ENCODE measurements at regions not wholly inside any gene's neighbourhood (a gene's known extent, or its start where the extent isn't known, plus 50 kb on each side); places are given as distances from the start of the nearest gene placed in this dataset.

- peaks cover under 1% of the 10 kb centered on the region for H3K4me1 Mint-ChIP-seq
- H3K27ac Mint-ChIP-seq, result no peak overlapping the region
- H3K36me3 Mint-ChIP-seq (ENCODE audit: low read depth), result no peaks in the 10 kb centered on the region
- TF ChIP-seq CTCF (IDR thresholded peaks at IDR 0.05; ENCODE audit: unreplicated experiment in 3 of 3), result no peak
- no peaks in the 10 kb centered on the region for H3K9me3 Mint-ChIP-seq
- no peak overlapping the region for H3K4me3 Mint-ChIP-seq
- peaks cover 8% of the 10 kb centered on the region for H3K27me3 Mint-ChIP-seq (ENCODE audit: low read depth)
Observed at GRCh38 chr15:35771746-35772442, 225.9 kb upstream of the DPH6 start.

GRCh38 chr15:35774653-35775052 lies 228.7 kb upstream of the DPH6 start:
- TF ChIP-seq CTCF (IDR thresholded peaks at IDR 0.05; ENCODE audit: unreplicated experiment in 3 of 3), result no peak
- Mint-ChIP-seq H3K4me3 (no peak overlapping the region), H3K27ac (no peak overlapping the region), H3K9me3 (no peaks in the 10 kb centered on the region), H3K4me1 (peaks cover 11% of the 10 kb centered on the region), H3K36me3 (ENCODE audit: low read depth) (no peaks in the 10 kb centered on the region), H3K27me3 (ENCODE audit: low read depth) (peaks cover 8% of the 10 kb centered on the region)

- Mint-ChIP-seq H3K9me3 (no peaks in the 10 kb centered on the region), H3K4me1 (peaks cover 11% of the 10 kb centered on the region), H3K4me3 (no peak overlapping the region), H3K36me3 (ENCODE audit: low read depth) (no peaks in the 10 kb centered on the region), H3K27ac (no peak overlapping the region), H3K27me3 (ENCODE audit: low read depth) (peaks cover 8% of the 10 kb centered on the region)
- no peak for TF ChIP-seq CTCF (IDR thresholded peaks at IDR 0.05; ENCODE audit: unreplicated experiment in 3 of 3)
Observed at GRCh38 chr15:35775471-35775870, 229.5 kb upstream of the DPH6 start.

- H3K36me3 Mint-ChIP-seq (ENCODE audit: low read depth), result no peaks in the 10 kb centered on the region
- H3K27me3 Mint-ChIP-seq (ENCODE audit: low read depth), result peaks cover 13% of the 10 kb centered on the region
- H3K9me3 Mint-ChIP-seq, result no peaks in the 10 kb centered on the region
- H3K27ac Mint-ChIP-seq, result no peak overlapping the region
- no peak overlapping the region for H3K4me3 Mint-ChIP-seq
- H3K4me1 Mint-ChIP-seq, result peaks cover 11% of the 10 kb centered on the region
- TF ChIP-seq CTCF (IDR thresholded peaks at IDR 0.05; ENCODE audit: unreplicated experiment in 3 of 3), result no peak
Observed at GRCh38 chr15:35777061-35777460, 231.1 kb upstream of the DPH6 start.

- Mint-ChIP-seq H3K27ac (no peak overlapping the region), H3K4me3 (no peak overlapping the region), H3K4me1 (peaks cover 13% of the 10 kb centered on the region), H3K9me3 (peaks cover 4% of the 10 kb centered on the region), H3K36me3 (ENCODE audit: low read depth) (no peaks in the 10 kb centered on the region), H3K27me3 (ENCODE audit: low read depth) (peaks cover 9% of the 10 kb centered on the region)
- no peak for TF ChIP-seq CTCF (IDR thresholded peaks at IDR 0.05; ENCODE audit: unreplicated experiment in 3 of 3)
Observed at GRCh38 chr15:35783203-35783602, 237.2 kb upstream of the DPH6 start.

GRCh38 chr15:35784745-35785144 lies 238.8 kb upstream of the DPH6 start:
- TF ChIP-seq CTCF (IDR thresholded peaks at IDR 0.05; ENCODE audit: unreplicated experiment in 3 of 3), result no peak
- Mint-ChIP-seq H3K9me3 (peaks cover 9% of the 10 kb centered on the region), H3K36me3 (ENCODE audit: low read depth) (no peaks in the 10 kb centered on the region), H3K4me1 (peaks cover 6% of the 10 kb centered on the region), H3K27me3 (ENCODE audit: low read depth) (peaks cover 9% of the 10 kb centered on the region), H3K27ac (peak overlapping the region in 2 of 3 experiments; percentile 4 to 50), H3K4me3 (no peak overlapping the region)

Measured in nephron (organoid).